UCSD-AML1 (cell line): ENCODE measurements at regions not wholly inside any gene's neighbourhood (a gene's known extent, or its start where the extent isn't known, plus 50 kb on each side); places are given as distances from the start of the nearest gene placed in this dataset.
A peak's percentile ranks its signal among the peaks of the same experiment; 100 is the strongest.

Source experiments
- DNase-seq: peaks from one replicate; lab custom pipeline; 2025; ENCODE audit not compliant: unreplicated experiment; lab: John Stamatoyannopoulos, UW

GRCh38 chr18:25962919-25963318 is 127.5 kb downstream of the SS18 start:
- no peak for DNase-seq

- no peak for DNase-seq
These were observed 128.2 kb downstream of the SS18 start for GRCh38 chr18:25962176-25962575.

- no peak for DNase-seq
These were observed 133.4 kb downstream of the SS18 start for GRCh38 chr18:25957017-25957416.

- no peak for DNase-seq
These were observed 137.3 kb downstream of the SS18 start for GRCh38 chr18:25953111-25953510.

GRCh38 chr18:25950321-25950720 is 140.1 kb downstream of the SS18 start:
- DNase-seq: no peak

- no peak for DNase-seq
These were observed 143.9 kb downstream of the SS18 start for GRCh38 chr18:25946540-25946939.

GRCh38 chr18:25935356-25935755 is 155.1 kb downstream of the SS18 start:
- DNase-seq: no peak

GRCh38 chr18:25931126-25931525 is 159.3 kb downstream of the SS18 start:
- DNase-seq: no peak

- no peak for DNase-seq
These were observed 160.6 kb downstream of the SS18 start for GRCh38 chr18:25929787-25930186.

- DNase-seq: no peak
These were observed 162.6 kb downstream of the SS18 start for GRCh38 chr18:25927830-25928229.

- DNase-seq: no peak
These were observed 167.2 kb downstream of the SS18 start for GRCh38 chr18:25923193-25923592.

GRCh38 chr18:25921677-25922421 is 168.6 kb downstream of the SS18 start:
- peak; percentile 43 for DNase-seq

GRCh38 chr18:25915907-25916306 is 174.5 kb downstream of the SS18 start:
- no peak for DNase-seq

- DNase-seq: no peak
These were observed 191.4 kb downstream of the SS18 start for GRCh38 chr18:25898965-25899364.

GRCh38 chr18:25896956-25897355 is 193.5 kb downstream of the SS18 start:
- DNase-seq: no peak

GRCh38 chr18:25896178-25896780 is 194.1 kb downstream of the SS18 start:
- no peak for DNase-seq

- no peak for DNase-seq
These were observed 194.9 kb downstream of the SS18 start for GRCh38 chr18:25895518-25895917.

- no peak for DNase-seq
These were observed 204.1 kb downstream of the SS18 start for GRCh38 chr18:25886283-25886682.

- no peak for DNase-seq
These were observed 207.3 kb downstream of the SS18 start for GRCh38 chr18:25883091-25883490.

GRCh38 chr18:25881149-25881548 is 209.3 kb downstream of the SS18 start:
- no peak for DNase-seq

- DNase-seq: no peak
These were observed 210.0 kb downstream of the SS18 start for GRCh38 chr18:25880441-25880840.

GRCh38 chr18:25876330-25876948 is 214.0 kb downstream of the SS18 start:
- no peak for DNase-seq
